Cardiac muscle cell (in vitro differentiated cells and primary cell): ENCODE measurements at regions not wholly inside any gene's neighbourhood (a gene's known extent, or its start where the extent isn't known, plus 50 kb on each side); places are given as distances from the start of the nearest gene placed in this dataset.

ENCODE experiments used
- DNase-seq, 2 donors: peaks; one replicate each; pipeline versions ENCODE4 v3.0.0 to v3.0.0-alpha.2; 2010 to 2017; ENCODE audit warnings: low read depth in 1 of 2, low spot score in 1 of 2
- H3K27ac ChIP-seq: fragments of 200-600 bp; sonication (generic); 2 replicates; pipeline ENCODE4 v1.5.1; 2016
- H3K27me3 ChIP-seq: fragments of 200-600 bp; sonication (generic); 2 replicates; pipeline ENCODE4 v1.6.0; 2016; ENCODE audit warnings: control low read depth
- H3K36me3 ChIP-seq: fragments of 200-600 bp; sonication (generic); 2 replicates; pipeline ENCODE4 v1.5.1; 2016; ENCODE audit warnings: control low read depth
- H3K4me1 ChIP-seq: fragments of 200-600 bp; sonication (generic); 2 replicates; pipeline ENCODE4 v1.8.1; 2017; ENCODE audit warnings: low read depth, mild to moderate bottlenecking, mixed run types
- H3K4me3 ChIP-seq: fragments of 200-600 bp; sonication (generic); 2 replicates; pipeline ENCODE4 v1.5.1; 2016; ENCODE audit warnings: mild to moderate bottlenecking
- H3K9me3 ChIP-seq: fragments of 200-600 bp; sonication (generic); 2 replicates; pipeline ENCODE4 v1.5.1; 2017; ENCODE audit warnings: low read depth, mild to moderate bottlenecking, control low read depth
- CTCF ChIP-seq: IDR thresholded peaks from 2 replicates; pipeline ENCODE4 v1.5.1; 2012; ENCODE audit warnings: low read depth, mild to moderate bottlenecking, low read length

- Histone ChIP-seq H3K27ac (no peak overlapping the region), H3K27me3 (no peaks in the 10 kb centered on the region), H3K4me1 (no peaks in the 10 kb centered on the region), H3K4me3 (no peak overlapping the region), H3K9me3 (no peaks in the 10 kb centered on the region), H3K36me3 (no peaks in the 10 kb centered on the region)
- no peak for DNase-seq
- TF ChIP-seq CTCF, result no peak
These were observed 94.8 kb upstream of the NHSL1 start for GRCh38 chr6:138593909-138594757.

- no peaks in the 10 kb centered on the region for H3K36me3 ChIP-seq
- no peaks in the 10 kb centered on the region for H3K4me1 ChIP-seq
- DNase-seq, result no peak
- H3K27me3 ChIP-seq, result no peaks in the 10 kb centered on the region
- H3K9me3 ChIP-seq, result no peaks in the 10 kb centered on the region
- TF ChIP-seq CTCF, result no peak
- H3K4me3 ChIP-seq, result no peak overlapping the region
- no peak overlapping the region for H3K27ac ChIP-seq
These were observed 95.5 kb upstream of the NHSL1 start for GRCh38 chr6:138594758-138595140.

GRCh38 chr6:138596126-138596525, 96.8 kb upstream of the NHSL1 start:
- H3K27me3 ChIP-seq, result no peaks in the 10 kb centered on the region
- TF ChIP-seq CTCF, result no peak
- no peak overlapping the region for H3K27ac ChIP-seq
- H3K4me3 ChIP-seq, result no peak overlapping the region
- H3K4me1 ChIP-seq, result no peaks in the 10 kb centered on the region
- no peak for DNase-seq
- no peaks in the 10 kb centered on the region for H3K9me3 ChIP-seq
- no peaks in the 10 kb centered on the region for H3K36me3 ChIP-seq

GRCh38 chr6:138596591-138596990, 97.3 kb upstream of the NHSL1 start:
- TF ChIP-seq CTCF, result no peak
- H3K27me3 ChIP-seq, result no peaks in the 10 kb centered on the region
- no peaks in the 10 kb centered on the region for H3K4me1 ChIP-seq
- no peaks in the 10 kb centered on the region for H3K36me3 ChIP-seq
- DNase-seq, result no peak
- H3K9me3 ChIP-seq, result no peaks in the 10 kb centered on the region
- H3K4me3 ChIP-seq, result no peak overlapping the region
- no peak overlapping the region for H3K27ac ChIP-seq

- Histone ChIP-seq H3K36me3 (no peaks in the 10 kb centered on the region), H3K27ac (no peak overlapping the region), H3K4me1 (no peaks in the 10 kb centered on the region), H3K4me3 (no peak overlapping the region), H3K9me3 (no peaks in the 10 kb centered on the region), H3K27me3 (no peaks in the 10 kb centered on the region)
- DNase-seq, result peak in 1 of 2 donors; percentile 33
- TF ChIP-seq CTCF, result no peak
These were observed 98.0 kb upstream of the NHSL1 start for GRCh38 chr6:138597336-138597735.
